Natural killer cell (primary cell): ENCODE measurements at regions not wholly inside any gene's neighbourhood (a gene's known extent, or its start where the extent isn't known, plus 50 kb on each side); places are given as distances from the start of the nearest gene placed in this dataset.

Experiments
- ATAC-seq, 3 donors: fragments of 150-1000 bp in 2 of 3; fragments of 200-7000 bp in 1 of 3; cut with Tn5 transposase; 1 replicate in 1 of 3; 2 replicates in 2 of 3; pipeline ENCODE4 v1.10.0; 2021; ENCODE audit warnings: mild to moderate bottlenecking in 2 of 3, moderate library complexity in 2 of 3
- DNase-seq, 2 donors: peaks; one replicate each; pipeline versions ENCODE4 v3.0.0 to v3.0.0-alpha.2; 2013 to 2021; ENCODE audit warnings: mixed read lengths in 1 of 2
- H3K27ac ChIP-seq: one replicate; pipeline ENCODE4 v1.5.1; 2013; ENCODE audit warnings: mild to moderate bottlenecking, low read length
- H3K27me3 ChIP-seq: one replicate; pipeline ENCODE4 v1.6.1; 2013; ENCODE audit warnings: low read length; ENCODE audit not compliant: control insufficient read depth, insufficient read depth
- H3K36me3 ChIP-seq: one replicate; pipeline ENCODE4 v1.6.1; 2013; ENCODE audit warnings: low read length; ENCODE audit not compliant: control insufficient read depth, insufficient read depth
- H3K4me1 ChIP-seq: one replicate; pipeline ENCODE4 v1.6.1; 2013; ENCODE audit warnings: low read length; ENCODE audit not compliant: control insufficient read depth, insufficient read depth
- H3K4me3 ChIP-seq: one replicate; pipeline ENCODE4 v1.5.1; 2013; ENCODE audit warnings: low read length
- H3K9me3 ChIP-seq: one replicate; pipeline ENCODE4 v1.6.1; 2013; ENCODE audit warnings: low read length; ENCODE audit not compliant: control insufficient read depth, insufficient read depth
- H3K27ac Mint-ChIP-seq, 2 donors: one replicate each; pipeline ENCODE4 v1.8.0; 2022; ENCODE audit warnings: mild to moderate bottlenecking in 2 of 2, mixed read lengths in 2 of 2, moderate library complexity in 1 of 2
- H3K27me3 Mint-ChIP-seq, 2 donors: one replicate each; pipeline ENCODE4 v1.8.0; 2022; ENCODE audit warnings: low read depth in 2 of 2, mixed read lengths in 2 of 2
- H3K36me3 Mint-ChIP-seq: one replicate; pipeline ENCODE4 v1.8.0; 2022; ENCODE audit warnings: mixed read lengths
- H3K4me1 Mint-ChIP-seq, 2 donors: one replicate each; pipeline ENCODE4 v1.8.0; 2022; ENCODE audit warnings: mixed read lengths in 2 of 2
- H3K4me3 Mint-ChIP-seq: one replicate; pipeline ENCODE4 v1.8.0; 2022; ENCODE audit warnings: mild to moderate bottlenecking, moderate library complexity, mixed read lengths
- H3K9me3 Mint-ChIP-seq, 2 donors: one replicate each; pipeline ENCODE4 v1.8.0; 2022; ENCODE audit warnings: mixed read lengths in 2 of 2
- CTCF ChIP-seq: fragments of 200-600 bp; IDR thresholded peaks from one replicate; pipeline ENCODE4 v1.8.0; 2022; ENCODE audit warnings: antibody characterized with exemption
- WGBS: methylation state at CpG from one replicate; pipeline ENCODE4 v1.1.7; 2013; ENCODE audit warnings: missing lambda C conversion rate; ENCODE audit not compliant: insufficient coverage; 5-methylcytosine and 5-hydroxymethylcytosine counted together
- intact Hi-C: fragments of 100-400 bp; cut with micrococcal nuclease; formaldehyde crosslinking; loops from one replicate; pipeline ENCODE4 v1.14.2; 2022

- Mint-ChIP-seq H3K27me3 (no peaks in the 10 kb centered on the region), H3K4me3 (no peak overlapping the region), H3K27ac (no peak overlapping the region), H3K4me1 (peaks cover 15 to 51% of the 10 kb centered on the region in 2 donors), H3K9me3 (no peaks in the 10 kb centered on the region), H3K36me3 (no peaks in the 10 kb centered on the region)
- H3K27ac ChIP-seq = no peak overlapping the region
- no peaks in the 10 kb centered on the region for H3K36me3 ChIP-seq
- no peaks in the 10 kb centered on the region for H3K27me3 ChIP-seq
- H3K9me3 ChIP-seq = no peaks in the 10 kb centered on the region
- WGBS = 54% methylated on average over 4 of the region's 4 CpGs
- no peak for DNase-seq
- ATAC-seq = no peak
- TF ChIP-seq CTCF = no peak
- intact Hi-C loops = no loop called here
- H3K4me1 ChIP-seq = peaks cover 16% of the 10 kb centered on the region
- H3K4me3 ChIP-seq = no peak overlapping the region
Measured at GRCh38 chr10:33749790-33750189, 415.3 kb upstream of the NRP1 start.

- H3K4me3 ChIP-seq = no peak overlapping the region
- H3K27ac ChIP-seq = no peak overlapping the region
- H3K36me3 Mint-ChIP-seq = no peaks in the 10 kb centered on the region
- no peak for TF ChIP-seq CTCF
- no peaks in the 10 kb centered on the region for H3K36me3 ChIP-seq
- 23% methylated on average over 2 of the region's 2 CpGs for WGBS
- no peaks in the 10 kb centered on the region for H3K9me3 ChIP-seq
- H3K4me3 Mint-ChIP-seq = no peak overlapping the region
- DNase-seq = no peak
- no peak overlapping the region for H3K27ac Mint-ChIP-seq
- no peaks in the 10 kb centered on the region for H3K9me3 Mint-ChIP-seq
- H3K4me1 Mint-ChIP-seq = peaks cover 11 to 49% of the 10 kb centered on the region in 2 donors
- peaks cover 21% of the 10 kb centered on the region for H3K4me1 ChIP-seq
- H3K27me3 ChIP-seq = no peaks in the 10 kb centered on the region
- intact Hi-C loops = no loop called here
- H3K27me3 Mint-ChIP-seq = no peaks in the 10 kb centered on the region
- ATAC-seq = no peak
Measured at GRCh38 chr10:33749067-33749735, 414.7 kb upstream of the NRP1 start.

DNA sequence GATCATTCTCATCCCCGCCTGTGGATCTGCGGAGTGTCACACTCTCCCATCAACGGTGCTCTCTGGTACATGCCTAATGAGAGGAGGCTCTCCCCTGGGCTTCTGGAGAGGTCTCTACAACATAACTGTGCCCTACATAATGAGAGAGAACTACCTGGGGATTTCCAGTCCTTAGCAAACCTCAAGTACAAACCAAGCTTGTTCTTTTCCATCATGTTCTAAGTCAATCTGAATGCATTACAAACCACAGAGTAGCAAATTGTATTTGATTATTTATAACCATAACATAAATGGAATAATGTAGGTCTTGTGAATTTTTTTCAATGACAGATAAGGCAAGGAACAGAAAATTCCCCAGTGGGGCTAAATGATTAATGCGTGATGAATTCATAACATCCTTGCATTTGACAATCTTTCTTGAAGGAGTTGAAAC lies 412.4 kb upstream of the NRP1 start:
- Mint-ChIP-seq H3K9me3 (no peaks in the 10 kb centered on the region), H3K27ac (peak overlapping the region in 1 of 2 donors; percentile 68), H3K36me3 (no peaks in the 10 kb centered on the region), H3K4me1 (peaks cover 26 to 58% of the 10 kb centered on the region in 2 donors), H3K4me3 (peak overlapping the region; percentile 55), H3K27me3 (no peaks in the 10 kb centered on the region)
- Histone ChIP-seq H3K27ac (peak overlapping the region; percentile 42), H3K4me3 (no peak overlapping the region), H3K9me3 (no peaks in the 10 kb centered on the region), H3K4me1 (peaks cover 42% of the 10 kb centered on the region), H3K36me3 (no peaks in the 10 kb centered on the region), H3K27me3 (no peaks in the 10 kb centered on the region)
- 77% methylated on average over 4 of the region's 4 CpGs for WGBS
- ATAC-seq = peak; percentile 39 to 62 (median 56)
- no peak for DNase-seq
- no peak for TF ChIP-seq CTCF
- intact Hi-C loops = no loop called here

- Histone ChIP-seq H3K9me3 (no peaks in the 10 kb centered on the region), H3K4me1 (peaks cover 43% of the 10 kb centered on the region), H3K4me3 (no peak overlapping the region), H3K36me3 (no peaks in the 10 kb centered on the region), H3K27me3 (no peaks in the 10 kb centered on the region), H3K27ac (no peak overlapping the region)
- Mint-ChIP-seq H3K27me3 (no peaks in the 10 kb centered on the region), H3K36me3 (no peaks in the 10 kb centered on the region), H3K4me1 (peaks cover 29 to 62% of the 10 kb centered on the region in 2 donors), H3K27ac (peak overlapping the region in 1 of 2 donors; percentile 68), H3K9me3 (no peaks in the 10 kb centered on the region), H3K4me3 (peak overlapping the region; percentile 55)
- ATAC-seq = no peak
- intact Hi-C loops = no loop called here
- TF ChIP-seq CTCF = no peak
- WGBS = 87% methylated on average over 6 of the region's 6 CpGs
- no peak for DNase-seq
Measured at GRCh38 chr10:33746186-33746585, 411.7 kb upstream of the NRP1 start.
